ENCODE measurements at regions not wholly inside any gene's neighbourhood (a gene's known extent, or its start where the extent isn't known, plus 50 kb on each side); places are given as distances from the start of the nearest gene placed in this dataset.

DNA sequence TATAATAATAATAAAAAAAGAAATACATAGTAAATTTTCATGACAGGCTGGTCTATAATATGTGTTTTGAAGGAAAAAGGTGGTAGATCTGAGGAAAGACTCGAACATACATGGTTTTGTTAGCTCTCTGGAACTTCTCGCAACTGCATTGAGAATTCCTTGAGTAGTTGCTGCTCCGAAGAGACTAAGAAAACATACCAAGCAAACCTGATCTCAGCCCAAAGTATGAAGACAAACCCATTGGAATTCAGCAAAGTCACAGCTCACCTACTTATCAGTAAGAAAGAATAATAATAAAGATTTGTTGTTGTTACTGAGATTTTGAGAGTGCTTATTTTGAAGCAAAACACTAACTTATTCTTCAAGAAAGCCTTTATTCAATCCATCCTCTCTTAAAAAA lies 1107.1 kb upstream of the EYS start:
- ChIA-PET POLR2A (ENCODE audit: low non-redundant PET) (no interaction called here), CTCF (no interaction called here)
- intact Hi-C loops (cut with micrococcal nuclease; ENCODE audit: unreplicated experiment): no loop called here
- no peak for DNase-seq (ENCODE audit: low spot score)
- no peaks in the 10 kb centered on the region for H3K4me1 ChIP-seq (ENCODE audit: insufficient read depth, low read length, poor library complexity, severe bottlenecking)
- H3K36me3 ChIP-seq (ENCODE audit: insufficient read depth, low read length, poor library complexity, severe bottlenecking): no peaks in the 10 kb centered on the region
- TF ChIP-seq EZH2 (IDR thresholded peaks at IDR 0.05; ENCODE audit: borderline replicate concordance, low read depth, low read length, poor library complexity, severe bottlenecking): no peak
- no peak overlapping the region for H3K4me3 ChIP-seq (ENCODE audit: low read depth, low read length, poor library complexity, severe bottlenecking)
- no peak overlapping the region for H3K27ac ChIP-seq (ENCODE audit: low read depth, low read length, poor library complexity, severe bottlenecking)
- no peaks in the 10 kb centered on the region for H3K27me3 ChIP-seq (replicated peaks; ENCODE audit: insufficient read depth, low read depth, low read length, poor library complexity)
- no TSS peak for BruUV-seq (replicated peaks)
- H3K9me3 ChIP-seq (ENCODE audit: low read depth, low read length, poor library complexity, severe bottlenecking): no peaks in the 10 kb centered on the region

GRCh38 chr6:66808771-66809170 lies 1101.7 kb upstream of the EYS start:
- CTCF ChIA-PET: no interaction called here
- no TSS peak for BruUV-seq (replicated peaks)

DNA sequence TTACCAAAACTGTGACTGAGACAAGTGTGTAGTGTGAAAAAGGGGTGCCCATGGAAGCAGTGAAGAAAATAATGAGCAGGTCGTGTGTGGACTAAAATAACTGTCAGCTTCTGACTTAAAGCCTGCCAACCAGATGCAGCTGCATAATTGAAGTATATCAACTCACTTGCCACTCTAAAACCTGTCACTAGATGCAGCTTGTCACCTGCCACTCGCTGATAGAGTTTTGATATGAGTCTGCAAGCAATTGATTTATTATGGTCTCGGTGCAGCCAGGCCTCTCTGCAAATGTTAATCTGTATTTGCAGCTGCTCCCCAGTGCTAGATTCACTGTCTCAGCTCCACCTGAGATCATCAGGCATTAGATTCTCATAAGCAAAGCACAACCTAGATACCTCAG lies 1090.0 kb upstream of the EYS start:
- H3K27ac ChIP-seq (ENCODE audit: low read depth, low read length, poor library complexity, severe bottlenecking): no peak overlapping the region
- no peaks in the 10 kb centered on the region for H3K9me3 ChIP-seq (ENCODE audit: low read depth, low read length, poor library complexity, severe bottlenecking)
- H3K36me3 ChIP-seq (ENCODE audit: insufficient read depth, low read length, poor library complexity, severe bottlenecking): no peaks in the 10 kb centered on the region
- H3K4me3 ChIP-seq (ENCODE audit: low read depth, low read length, poor library complexity, severe bottlenecking): no peak overlapping the region
- no peaks in the 10 kb centered on the region for H3K4me1 ChIP-seq (ENCODE audit: insufficient read depth, low read length, poor library complexity, severe bottlenecking)
- POLR2A ChIA-PET (ENCODE audit: low non-redundant PET): interaction anchor here (0.6 kb wide), 1 partner anchor 13 kb away, joined by 3 read pairs; no protein-coding TSS in a partner anchor
- no TSS peak for BruUV-seq (replicated peaks)
- no peak for DNase-seq (ENCODE audit: low spot score)
- intact Hi-C loops (cut with micrococcal nuclease; ENCODE audit: unreplicated experiment): no loop called here
- no peaks in the 10 kb centered on the region for H3K27me3 ChIP-seq (replicated peaks; ENCODE audit: insufficient read depth, low read depth, low read length, poor library complexity)
- CTCF ChIA-PET: no interaction called here
- no peak for TF ChIP-seq CTCF (conservative IDR thresholded peaks at IDR 0.05; ENCODE audit: low read depth, low read length)
- no peak for TF ChIP-seq EZH2 (IDR thresholded peaks at IDR 0.05; ENCODE audit: borderline replicate concordance, low read depth, low read length, poor library complexity, severe bottlenecking)

More at GRCh38 chr6:66808771-66809170, 1101.7 kb upstream of the EYS start:
- Histone ChIP-seq H3K36me3 (ENCODE audit: insufficient read depth, low read length, poor library complexity, severe bottlenecking) (no peaks in the 10 kb centered on the region), H3K4me1 (ENCODE audit: insufficient read depth, low read length, poor library complexity, severe bottlenecking) (no peaks in the 10 kb centered on the region), H3K27ac (ENCODE audit: low read depth, low read length, poor library complexity, severe bottlenecking) (no peak overlapping the region), H3K9me3 (ENCODE audit: low read depth, low read length, poor library complexity, severe bottlenecking) (no peaks in the 10 kb centered on the region), H3K4me3 (ENCODE audit: low read depth, low read length, poor library complexity, severe bottlenecking) (no peak overlapping the region), H3K27me3 (replicated peaks; ENCODE audit: insufficient read depth, low read depth, low read length, poor library complexity) (no peaks in the 10 kb centered on the region)
- intact Hi-C loops (cut with micrococcal nuclease; ENCODE audit: unreplicated experiment): no loop called here
- POLR2A ChIA-PET (ENCODE audit: low non-redundant PET): no interaction called here
- no peak for TF ChIP-seq EZH2 (IDR thresholded peaks at IDR 0.05; ENCODE audit: borderline replicate concordance, low read depth, low read length, poor library complexity, severe bottlenecking)
- no peak for TF ChIP-seq CTCF (conservative IDR thresholded peaks at IDR 0.05; ENCODE audit: low read depth, low read length)
- DNase-seq (ENCODE audit: low spot score): no peak

DNA sequence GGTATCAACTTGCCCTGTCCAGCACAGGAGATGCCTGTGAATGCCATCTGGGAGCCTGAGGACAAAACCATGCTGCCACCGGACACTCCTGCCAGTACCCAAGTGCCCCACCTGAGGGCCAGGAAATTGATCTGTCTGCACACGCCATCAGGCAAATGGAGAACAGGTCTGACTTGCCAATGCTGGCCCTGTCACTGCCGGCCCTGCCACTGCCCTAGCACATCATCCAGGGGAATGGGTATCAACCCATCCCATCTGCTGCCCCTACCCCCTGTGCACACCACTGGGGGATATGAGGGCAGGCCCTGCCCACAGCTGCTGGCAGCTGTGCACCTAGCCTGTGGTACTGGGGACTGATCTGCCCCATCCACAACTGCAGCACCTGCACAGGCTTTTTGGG lies 1081.6 kb upstream of the EYS start:
- TF ChIP-seq EZH2 (IDR thresholded peaks at IDR 0.05; ENCODE audit: borderline replicate concordance, low read depth, low read length, poor library complexity, severe bottlenecking) (no peak), CTCF (conservative IDR thresholded peaks at IDR 0.05; ENCODE audit: low read depth, low read length) (no peak)
- H3K9me3 ChIP-seq (ENCODE audit: low read depth, low read length, poor library complexity, severe bottlenecking): no peaks in the 10 kb centered on the region
- no peak for DNase-seq (ENCODE audit: low spot score)
- H3K4me3 ChIP-seq (ENCODE audit: low read depth, low read length, poor library complexity, severe bottlenecking): no peak overlapping the region
- intact Hi-C loops (cut with micrococcal nuclease; ENCODE audit: unreplicated experiment): no loop called here
- ChIA-PET POLR2A (ENCODE audit: low non-redundant PET) (no interaction called here), CTCF (no interaction called here)
- no TSS peak for BruUV-seq (replicated peaks)
- no peaks in the 10 kb centered on the region for H3K4me1 ChIP-seq (ENCODE audit: insufficient read depth, low read length, poor library complexity, severe bottlenecking)
- no peak overlapping the region for H3K27ac ChIP-seq (ENCODE audit: low read depth, low read length, poor library complexity, severe bottlenecking)
- no peaks in the 10 kb centered on the region for H3K27me3 ChIP-seq (replicated peaks; ENCODE audit: insufficient read depth, low read depth, low read length, poor library complexity)
- no peaks in the 10 kb centered on the region for H3K36me3 ChIP-seq (ENCODE audit: insufficient read depth, low read length, poor library complexity, severe bottlenecking)

Data from A673 (cell line).